ENCODE measurements at regions not wholly inside any gene's neighbourhood (a gene's known extent, or its start where the extent isn't known, plus 50 kb on each side); places are given as distances from the start of the nearest gene placed in this dataset.

- TF ChIP-seq POLR2A (IDR thresholded peaks at IDR 0.05), result no peak
- TF ChIP-seq CTCF (IDR thresholded peaks at IDR 0.05), result no peak
These were observed 105.5 kb downstream of the KPNA2 start for GRCh38 chr17:68141050-68141449.
